ENCODE measurements at regions not wholly inside any gene's neighbourhood (a gene's known extent, or its start where the extent isn't known, plus 50 kb on each side); places are given as distances from the start of the nearest gene placed in this dataset.

DNA sequence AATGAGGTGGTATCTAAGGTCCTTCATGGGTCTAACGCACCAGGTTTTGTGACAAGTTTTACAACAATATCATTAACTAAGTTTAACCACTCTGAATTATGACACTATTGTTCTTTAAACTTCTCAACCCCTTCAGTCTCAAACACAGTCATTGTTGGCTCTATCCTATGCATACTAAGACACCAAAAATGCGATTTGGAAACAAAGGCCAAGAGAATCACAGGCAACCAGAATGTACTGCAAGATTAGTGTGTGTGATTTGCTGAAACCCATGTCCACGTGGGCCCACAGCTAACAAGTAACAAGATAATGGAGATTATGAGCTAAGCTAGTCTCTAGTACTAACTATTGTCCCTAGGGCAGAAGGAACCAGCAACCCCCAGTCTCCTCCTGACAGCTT is 142.2 kb upstream of the RANBP3L start:
- H3K4ac ChIP-seq (ENCODE audit: low read depth, low read length), result no peak overlapping the region
- H2AK9ac ChIP-seq (replicated peaks; ENCODE audit: low read depth, low read length, poor library complexity), result no peak overlapping the region
- POLR2A ChIA-PET (ENCODE audit: unreplicated experiment), result no interaction called here
- no peak overlapping the region for H2BK20ac ChIP-seq (ENCODE audit: low read depth, low read length)
- no TSS peak for BruUV-seq (replicated peaks)
- no peak for DNase-seq
- no peak overlapping the region for H2BK15ac ChIP-seq (ENCODE audit: low read depth, low read length)
- H4K8ac ChIP-seq (ENCODE audit: low read depth in 2 of 2, low read length in 2 of 2), result no peak overlapping the region
- H3K27me3 ChIP-seq (ENCODE audit: control insufficient read depth, insufficient read depth, low read length), result peaks cover 2% of the 10 kb centered on the region; the same call in 1 of the 2 replicates
- CTCF ChIA-PET, result interaction anchor here (0.6 to 1.1 kb wide), 2 partner anchors 17 to 63 kb away, joined by 3 read pairs; no protein-coding TSS in a partner anchor
- no peak overlapping the region for H3K23ac ChIP-seq (ENCODE audit: low read depth, low read length)
- H2AK5ac ChIP-seq (ENCODE audit: low read depth, low read length), result no peak overlapping the region
- no peak overlapping the region for H3K9ac ChIP-seq (ENCODE audit: low read depth, low read length)
- H2BK5ac ChIP-seq (ENCODE audit: low read depth, low read length, poor library complexity, severe bottlenecking), result no peak overlapping the region
- no peaks in the 10 kb centered on the region for H3K9me3 ChIP-seq (ENCODE audit: control insufficient read depth, insufficient read depth, low read length)
- H2AFZ ChIP-seq (replicated peaks; ENCODE audit: low read length, poor library complexity), result no peak overlapping the region
- no peak overlapping the region for H2BK120ac ChIP-seq (ENCODE audit: low read depth, low read length)
- no peaks in the 10 kb centered on the region for H4K20me1 ChIP-seq (ENCODE audit: insufficient read depth, low read length)
- H4K91ac ChIP-seq (ENCODE audit: insufficient read depth, low read depth, low read length), result no peak overlapping the region
- dilution Hi-C loops (cut with HindIII; ENCODE audit: low sequenced_read_pairs, unreplicated experiment), result no loop called here
- no peaks in the 10 kb centered on the region for H3K9me1 ChIP-seq (ENCODE audit: insufficient read depth, low read length)
- no peaks in the 10 kb centered on the region for H3K36me3 ChIP-seq (ENCODE audit: control insufficient read depth, insufficient read depth, low read length)
- H3K4me1 ChIP-seq (ENCODE audit: control insufficient read depth, insufficient read depth, low read length), result no peaks in the 10 kb centered on the region
- in situ Hi-C loops (cut with MboI; ENCODE audit: low sequenced_read_pairs), result no loop called here
- no peak overlapping the region for H3K56ac ChIP-seq (ENCODE audit: extremely low read depth, insufficient read depth, low read length)
- intact Hi-C loops (cut with micrococcal nuclease), result no loop called here
- no peak overlapping the region for H3K18ac ChIP-seq (ENCODE audit: low read depth, low read length)
- H3K79me1 ChIP-seq (ENCODE audit: low read depth in 1 of 2, low read length in 2 of 2), result no peaks in the 10 kb centered on the region
- no peak overlapping the region for H4K5ac ChIP-seq (ENCODE audit: low read depth, low read length)
- TF ChIP-seq SMC3 (IDR thresholded peaks at IDR 0.05; ENCODE audit: low read depth, low read length) (no peak), RAD21 (IDR thresholded peaks at IDR 0.05; ENCODE audit: low read length) (no peak), FOS (IDR thresholded peaks at IDR 0.05; ENCODE audit: low read depth, low read length) (no peak), MAFK (IDR thresholded peaks at IDR 0.05; ENCODE audit: low read depth, low read length) (no peak), CEBPB (IDR thresholded peaks at IDR 0.05; ENCODE audit: low read depth, low read length) (no peak), RCOR1 (IDR thresholded peaks at IDR 0.05; ENCODE audit: insufficient replicate concordance, low read length) (no peak), MAZ (IDR thresholded peaks at IDR 0.05; ENCODE audit: borderline replicate concordance, low read depth, low read length) (no peak), MXI1 (IDR thresholded peaks at IDR 0.05; ENCODE audit: borderline replicate concordance, low read depth, low read length) (no peak), CHD1 (IDR thresholded peaks at IDR 0.05; ENCODE audit: low read depth, low read length) (no peak)
- TF ChIP-seq, protein P1, sequence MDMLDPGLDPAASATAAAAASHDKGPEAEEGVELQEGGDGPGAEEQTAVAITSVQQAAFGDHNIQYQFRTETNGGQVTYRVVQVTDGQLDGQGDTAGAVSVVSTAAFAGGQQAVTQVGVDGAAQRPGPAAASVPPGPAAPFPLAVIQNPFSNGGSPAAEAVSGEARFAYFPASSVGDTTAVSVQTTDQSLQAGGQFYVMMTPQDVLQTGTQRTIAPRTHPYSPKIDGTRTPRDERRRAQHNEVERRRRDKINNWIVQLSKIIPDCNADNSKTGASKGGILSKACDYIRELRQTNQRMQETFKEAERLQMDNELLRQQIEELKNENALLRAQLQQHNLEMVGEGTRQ (IDR thresholded peaks at IDR 0.05; ENCODE audit: low read depth, low read length), result no peak
- no CpG with 5 or more reads among the region's 3 CpGs for WGBS, 2 experiments (ENCODE audit: extremely low coverage in 2 of 2, insufficient read length in 1 of 2)
- H3K14ac ChIP-seq (replicated peaks; ENCODE audit: low read depth, low read length), result no peak overlapping the region
- no peak for ATAC-seq (ENCODE audit: low read depth)
- H3K27ac ChIP-seq (ENCODE audit: insufficient read depth, low read length), result no peak overlapping the region
- H3K4me3 ChIP-seq (ENCODE audit: insufficient read depth, low read depth, low read length), result no peak overlapping the region
- no peak overlapping the region for H3K4me2 ChIP-seq (ENCODE audit: low read depth, low read length)

Measured in IMR-90 (cell line).